Stimulated activated CD4-positive, alpha-beta T cell treated with anti-CD3 and anti-CD28 coated beads, Interleukin-12 subunit alpha, Interleukin-12 subunit beta, amount 100 ng/mL, for 4 hours (primary cell): ENCODE measurements at regions not wholly inside any gene's neighbourhood (a gene's known extent, or its start where the extent isn't known, plus 50 kb on each side); places are given as distances from the start of the nearest gene placed in this dataset.
"Not testable (repeated sequence)": the region's sequence is repeated elsewhere in the genome, so short reads cannot be mapped to it uniquely, and the experiment has no call there.

Source experiments
- DNase-seq: peaks from one replicate; pipeline ENCODE4 v3.0.0-alpha.2; 2020

GRCh38 chr12:34229033-34229432, 206.7 kb downstream of the ALG10 start:
- DNase-seq, result not testable (repeated sequence)

GRCh38 chr12:34233618-34234017, 211.3 kb downstream of the ALG10 start:
- DNase-seq, result no peak

DNA sequence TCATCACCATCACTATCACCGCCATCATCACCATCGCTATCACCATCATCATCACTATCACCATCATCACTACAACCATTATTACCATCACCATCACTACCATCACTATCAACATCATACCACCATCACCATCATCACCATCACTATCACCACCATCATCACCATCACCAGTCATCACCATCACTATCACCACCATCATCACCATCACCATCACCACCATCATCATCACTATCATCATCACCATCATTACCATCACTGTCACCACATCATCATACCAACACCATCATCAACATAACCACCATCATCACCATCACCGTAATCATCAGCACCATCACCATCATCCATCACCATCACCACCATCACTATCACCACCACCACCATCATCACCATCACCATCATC, 213.8 kb downstream of the ALG10 start:
- no peak for DNase-seq

DNA sequence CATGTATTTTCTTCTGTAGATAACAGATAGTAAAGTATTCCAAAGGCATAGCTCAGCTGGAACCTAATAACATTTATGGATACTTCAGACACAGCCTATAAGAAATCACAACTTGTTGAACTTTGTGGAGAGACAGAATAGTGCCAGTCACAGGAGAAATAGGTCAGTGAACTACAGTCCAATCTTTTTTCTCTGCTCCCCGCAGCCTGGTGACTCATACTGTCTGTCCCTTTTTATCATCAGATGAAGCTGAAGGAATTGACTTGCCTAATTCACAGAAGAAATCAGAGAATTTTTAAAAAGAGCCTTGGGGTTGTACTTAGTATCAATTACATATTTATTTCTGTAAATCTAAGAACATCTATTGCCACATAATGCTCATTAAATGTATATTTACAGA, 222.3 kb downstream of the ALG10 start:
- DNase-seq, result no peak

GRCh38 chr12:34249271-34249670, 227.0 kb downstream of the ALG10 start:
- no peak for DNase-seq

- DNase-seq, result not testable (repeated sequence)
Observed at GRCh38 chr12:34251879-34252278, 229.6 kb downstream of the ALG10 start.

- DNase-seq, result no peak
Observed at GRCh38 chr12:34253674-34254073, 231.4 kb downstream of the ALG10 start.

DNA sequence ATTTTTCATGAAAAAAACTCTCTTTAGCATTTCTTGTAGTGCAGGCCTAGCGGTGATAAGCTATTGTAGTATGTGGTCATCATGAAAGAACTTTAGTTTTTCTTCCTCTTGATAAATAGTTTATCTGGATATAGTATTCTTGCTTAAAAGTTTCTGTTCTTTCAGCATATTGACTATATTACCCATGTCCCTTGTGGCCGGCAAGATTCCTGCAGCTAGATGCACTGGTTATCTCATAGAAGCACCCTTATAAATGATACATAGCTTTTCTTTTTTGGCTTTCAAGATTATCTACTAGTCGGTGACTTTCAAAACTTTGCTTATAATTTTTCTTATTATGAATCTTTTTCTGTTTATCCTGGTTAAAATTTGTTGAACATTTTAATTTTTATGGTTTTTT, 234.8 kb downstream of the ALG10 start:
- DNase-seq, result no peak

- not testable (repeated sequence) for DNase-seq
Observed at GRCh38 chr12:34262140-34262539, 239.8 kb downstream of the ALG10 start.

DNA sequence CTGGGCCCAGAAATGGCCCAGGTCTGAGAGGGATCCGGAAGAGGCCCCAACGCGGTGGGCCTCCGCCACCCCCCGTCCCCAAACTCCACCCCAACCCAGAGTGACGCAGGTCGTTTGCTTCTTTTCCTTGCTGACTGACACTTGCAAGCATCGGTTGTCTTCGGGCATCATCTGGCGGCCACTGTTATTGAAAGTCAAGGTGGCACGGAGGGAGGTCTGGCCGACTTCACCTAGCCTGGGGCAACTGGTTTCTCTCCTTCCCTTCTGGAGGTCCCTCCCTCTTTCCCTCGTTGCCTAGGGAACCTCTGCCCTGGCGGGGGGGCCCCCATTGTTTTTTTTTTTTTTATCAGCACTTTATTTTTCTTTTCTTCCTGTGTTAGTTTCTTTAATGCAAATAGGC, 241.8 kb downstream of the ALG10 start:
- DNase-seq, result no peak

GRCh38 chr12:34273703-34274102, 251.4 kb downstream of the ALG10 start:
- DNase-seq, result not testable (repeated sequence)

DNA sequence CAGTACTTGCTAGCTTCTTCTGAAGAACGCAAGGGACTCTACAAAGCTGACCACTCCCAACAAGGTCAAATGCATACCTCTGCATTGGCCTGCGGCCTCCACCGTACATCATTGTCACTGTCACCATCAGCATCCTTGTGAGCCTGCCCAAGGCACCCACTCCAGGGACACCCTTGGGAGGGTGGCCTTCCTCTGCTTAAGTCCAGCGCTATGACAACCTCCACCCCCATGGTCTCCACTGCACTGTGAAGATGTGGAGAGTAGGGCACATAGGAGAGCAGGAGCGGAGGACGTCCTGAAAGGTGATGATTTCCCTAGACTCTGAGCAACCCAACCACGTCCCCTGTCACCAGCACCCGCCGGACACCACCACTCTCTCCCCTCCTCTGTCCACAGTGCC, 252.8 kb downstream of the ALG10 start:
- DNase-seq, result no peak

DNA sequence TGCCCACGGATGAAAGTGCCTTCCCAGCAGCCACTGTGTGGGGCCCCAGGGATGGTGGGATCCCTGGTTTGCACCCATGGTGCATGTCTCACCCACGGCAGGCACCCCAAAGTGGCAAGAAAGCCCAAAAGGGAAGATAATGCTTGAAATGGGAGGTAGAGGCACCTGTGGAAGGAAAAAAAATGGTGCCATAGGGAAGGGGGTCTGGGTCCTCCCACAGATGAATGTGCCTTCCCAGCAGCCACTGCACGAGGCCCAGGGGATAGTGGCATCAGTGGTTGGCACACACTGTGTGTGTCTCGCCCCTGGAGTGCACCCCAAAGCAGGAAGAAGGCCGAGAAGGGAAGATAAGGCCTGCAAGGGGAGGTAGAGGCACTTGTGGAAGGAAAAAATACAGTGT, 264.2 kb downstream of the ALG10 start:
- DNase-seq, result no peak

DNA sequence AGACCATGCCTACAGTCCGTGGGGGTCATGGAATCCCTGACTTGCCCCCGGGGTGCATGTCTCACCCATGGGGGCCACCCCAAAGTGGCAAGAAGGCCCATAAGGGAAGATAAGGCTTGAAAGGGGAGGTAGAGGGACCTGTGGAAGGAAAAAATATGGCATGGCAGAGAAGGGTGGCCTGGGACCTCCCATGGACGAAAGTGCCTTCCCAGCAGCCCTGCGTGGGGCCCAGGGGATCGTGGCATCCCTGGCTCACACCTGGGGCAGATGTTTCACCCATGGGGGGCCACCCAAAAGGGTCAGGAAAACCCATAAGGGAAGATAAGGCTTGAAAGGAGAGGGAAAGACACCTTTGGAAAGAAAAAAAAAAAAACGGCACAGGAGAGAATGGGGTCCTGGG, 264.6 kb downstream of the ALG10 start:
- no peak for DNase-seq

GRCh38 chr12:34287437-34287836, 265.1 kb downstream of the ALG10 start:
- no peak for DNase-seq

DNA sequence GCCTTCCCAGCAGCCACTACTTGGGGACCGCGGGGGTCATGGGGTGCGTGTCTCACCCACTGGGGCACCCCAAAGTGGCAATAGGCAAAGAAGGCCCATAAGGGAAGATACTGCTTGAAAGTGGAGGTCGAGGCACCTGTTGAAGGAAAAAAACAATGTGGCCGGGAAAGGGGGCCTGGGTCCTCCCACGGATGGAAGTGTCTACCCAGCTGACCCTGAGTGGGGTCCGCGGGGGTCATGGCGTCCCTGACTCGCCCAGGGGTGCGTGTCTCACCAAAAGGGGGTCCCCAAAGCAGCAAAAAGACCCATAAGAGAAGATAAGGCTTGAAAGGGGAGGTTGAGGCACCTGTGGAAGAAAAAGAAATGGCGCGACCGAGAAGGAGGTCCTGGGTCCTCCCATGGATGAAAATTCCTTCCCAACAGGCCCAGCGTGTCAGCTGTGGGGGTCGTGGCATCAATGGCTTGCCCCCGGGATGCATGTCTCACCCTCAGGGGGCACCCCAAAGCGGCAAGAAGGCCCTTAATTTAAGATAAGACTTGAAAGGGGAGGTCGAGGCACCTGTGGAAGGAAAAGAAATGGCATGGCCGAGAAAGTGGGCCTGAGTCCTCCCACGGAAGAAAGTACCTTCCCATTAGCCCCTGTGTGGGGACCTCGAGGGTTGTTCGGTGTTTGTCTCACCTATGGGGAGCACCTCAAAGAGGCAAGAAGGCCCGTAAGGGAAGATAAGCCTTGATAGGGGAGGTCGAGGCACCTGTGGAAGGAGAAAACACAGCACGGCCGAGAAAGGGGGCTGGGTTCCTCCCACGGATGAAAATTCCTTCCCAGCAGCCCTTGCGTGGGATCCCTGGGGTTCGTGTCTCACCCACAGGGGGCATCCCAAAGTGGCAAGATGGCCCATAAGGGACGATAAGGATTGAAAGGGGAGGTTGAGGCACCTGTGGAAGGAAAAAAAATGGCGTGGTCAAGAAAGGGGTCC, 266.0 kb downstream of the ALG10 start:
- no peak for DNase-seq

DNA sequence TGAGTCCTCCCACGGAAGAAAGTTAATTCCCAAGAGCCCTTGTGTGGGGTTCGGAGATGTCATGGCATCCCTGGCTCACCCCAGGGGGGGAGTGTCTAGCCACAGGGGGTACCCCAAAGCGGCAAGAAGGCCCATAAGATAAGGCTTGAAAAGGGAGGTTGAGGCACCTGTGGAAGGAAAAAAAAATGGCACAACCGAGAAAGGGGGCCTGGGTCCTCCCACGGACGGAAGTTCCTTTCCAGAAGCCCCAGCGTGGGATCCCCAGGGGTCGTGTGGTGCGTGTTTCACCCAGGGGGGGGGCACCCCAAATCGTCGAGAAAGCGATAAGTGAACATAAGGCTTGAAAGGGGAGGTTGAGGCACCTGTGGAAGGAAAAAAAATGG, 266.7 kb downstream of the ALG10 start:
- no peak for DNase-seq

- no peak for DNase-seq
Observed at GRCh38 chr12:34289431-34290380, 267.4 kb downstream of the ALG10 start.

DNA sequence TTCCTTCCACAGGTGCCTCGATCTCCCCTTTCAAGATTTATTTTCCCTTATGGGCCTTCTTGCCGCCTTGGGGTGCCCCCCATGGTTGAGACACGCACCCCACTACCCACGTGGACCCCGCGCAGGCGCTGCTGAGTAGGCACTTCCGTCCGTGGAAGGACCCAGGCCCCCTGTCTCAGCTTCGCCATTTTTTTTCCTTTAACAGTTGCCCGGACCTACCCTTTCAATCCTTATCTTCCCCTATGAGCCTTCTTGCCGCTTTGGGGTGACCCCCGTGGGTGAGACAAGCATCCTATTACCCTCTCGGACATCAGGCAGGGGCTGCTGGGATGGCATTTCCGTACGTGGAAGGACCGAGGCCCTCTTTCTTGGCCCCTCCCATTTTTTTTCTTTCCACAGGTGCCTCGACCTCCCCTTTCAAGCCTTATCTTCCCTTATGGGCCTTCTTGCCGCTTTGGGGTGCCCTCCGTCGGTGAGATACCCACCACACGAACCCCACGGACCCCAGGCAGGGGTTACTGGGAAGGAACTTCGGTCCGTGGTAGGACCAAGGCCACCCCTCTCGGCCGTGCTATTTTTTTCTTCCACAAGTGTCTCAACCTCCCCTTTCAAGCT, 268.2 kb downstream of the ALG10 start:
- DNase-seq, result no peak

GRCh38 chr12:34291001-34291400, 268.7 kb downstream of the ALG10 start:
- DNase-seq, result no peak

DNA sequence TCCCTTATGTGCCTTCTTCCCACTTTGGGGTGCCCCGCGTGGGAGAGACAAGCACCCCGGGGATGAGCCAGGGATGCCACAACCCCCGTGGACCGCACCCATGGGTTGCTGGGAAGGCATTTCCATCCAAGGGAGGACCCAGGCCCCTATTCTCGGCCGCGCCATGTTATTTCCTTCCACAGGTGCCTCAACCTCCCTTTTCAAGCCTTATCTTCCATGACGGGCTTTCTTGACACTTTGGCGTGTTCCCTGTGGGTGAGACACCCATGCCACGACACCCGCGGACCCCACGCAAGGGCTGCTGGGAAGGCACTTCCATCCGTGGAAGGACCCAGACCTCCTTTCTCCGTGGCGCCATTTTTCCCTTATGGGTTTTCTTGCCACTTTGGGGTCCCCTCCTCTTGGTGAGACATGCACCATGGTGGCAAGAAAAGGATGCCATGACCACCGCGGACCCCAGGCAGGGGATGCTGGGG, 269.2 kb downstream of the ALG10 start:
- DNase-seq, result no peak

DNA sequence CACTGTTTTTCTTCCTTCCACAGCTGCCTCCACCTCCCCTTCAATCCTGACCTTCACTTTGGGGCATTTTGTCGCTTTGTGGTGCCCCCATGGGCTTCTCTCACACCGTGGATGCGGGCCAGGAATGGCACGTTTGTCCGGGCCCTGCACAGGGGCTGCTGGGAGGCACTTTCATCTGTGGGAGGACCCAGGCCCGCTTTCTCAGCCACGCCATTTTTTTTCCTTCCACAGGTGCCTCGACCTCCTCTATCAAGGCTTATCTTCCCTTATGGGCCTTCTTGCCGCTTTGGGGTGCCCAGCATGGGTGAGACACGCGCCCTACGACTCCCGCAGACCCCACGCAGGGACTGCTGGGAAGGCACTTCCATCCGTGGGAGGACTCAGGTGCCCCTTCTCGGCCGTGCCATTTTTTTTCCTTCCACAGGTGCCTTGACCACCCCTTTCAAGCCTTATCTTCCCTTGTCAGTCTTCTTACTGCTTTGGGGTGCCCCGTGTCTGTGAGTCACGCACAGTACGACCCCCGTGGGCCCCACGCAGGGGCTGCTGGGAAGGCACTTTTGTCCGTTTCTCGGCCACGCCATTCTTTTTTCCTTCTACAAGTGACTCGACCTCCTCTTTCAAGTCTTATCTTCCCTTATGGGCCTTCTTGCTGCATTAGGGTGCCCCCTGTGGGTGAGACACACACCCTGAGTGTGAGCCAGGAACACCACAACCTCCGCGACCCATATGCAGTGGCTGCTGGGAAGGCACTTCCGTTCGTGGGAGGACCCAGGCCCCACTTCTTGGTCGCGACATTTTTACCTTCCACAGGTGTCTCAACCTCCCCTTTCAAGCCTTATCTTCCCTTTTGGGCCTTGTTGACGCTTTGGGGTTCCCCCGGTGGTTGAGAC, 270.7 kb downstream of the ALG10 start:
- DNase-seq, result no peak
